Mammary epithelial cell (primary cell): ENCODE measurements at regions not wholly inside any gene's neighbourhood (a gene's known extent, or its start where the extent isn't known, plus 50 kb on each side); places are given as distances from the start of the nearest gene placed in this dataset.

Experiments used
- CTCF ChIP-seq, 2 donors: IDR thresholded peaks in 1 of 2; conservative IDR thresholded peaks in 1 of 2; 2 replicates each; pipeline ENCODE4 v1.5.1; 2011 to 2012; ENCODE audit warnings: inconsistent platforms in 2 of 2, low read length in 2 of 2, mild to moderate bottlenecking in 2 of 2, control low read depth in 1 of 2, low read depth in 1 of 2; ENCODE audit not compliant: insufficient read depth in 1 of 2; ENCODE audit errors: extremely low read depth in 1 of 2
- EZH2 ChIP-seq: IDR thresholded peaks from 2 replicates; pipeline ENCODE4 v1.6.1; 2012; ENCODE audit warnings: low read length, inconsistent platforms, borderline replicate concordance

- peak; percentile 69 to 75 for TF ChIP-seq CTCF (conservative IDR thresholded peaks at IDR 0.05 in 1 of 2, IDR thresholded peaks at IDR 0.05 in 1 of 2; ENCODE audit: extremely low read depth in 1 of 2, insufficient read depth in 1 of 2, low read depth in 1 of 2, low read length in 2 of 2)
- no peak for TF ChIP-seq EZH2
These were observed 1335.0 kb downstream of the BRD1 start for GRCh38 chr22:48492366-48493320.
